MM.1S (cell line): ENCODE measurements at regions not wholly inside any gene's neighbourhood (a gene's known extent, or its start where the extent isn't known, plus 50 kb on each side); places are given as distances from the start of the nearest gene placed in this dataset.

Source experiments
- EZH2phosphoT487 ChIP-seq: fragments of 300-600 bp; sonication (generic); IDR thresholded peaks from 2 replicates; pipeline ENCODE4 v1.6.1; 2018; ENCODE audit warnings: antibody characterized with exemption, low read length
- TF ChIP-seq, protein P1 (sequence below): fragments of 300-600 bp; sonication (generic); IDR thresholded peaks from 2 replicates; pipeline ENCODE4 v1.5.1; 2016; ENCODE audit warnings: antibody characterized with exemption, low read length, mixed read lengths

GRCh38 chr5:98076501-98076900 is 697.0 kb upstream of the RGMB start:
- TF ChIP-seq, protein P1, sequence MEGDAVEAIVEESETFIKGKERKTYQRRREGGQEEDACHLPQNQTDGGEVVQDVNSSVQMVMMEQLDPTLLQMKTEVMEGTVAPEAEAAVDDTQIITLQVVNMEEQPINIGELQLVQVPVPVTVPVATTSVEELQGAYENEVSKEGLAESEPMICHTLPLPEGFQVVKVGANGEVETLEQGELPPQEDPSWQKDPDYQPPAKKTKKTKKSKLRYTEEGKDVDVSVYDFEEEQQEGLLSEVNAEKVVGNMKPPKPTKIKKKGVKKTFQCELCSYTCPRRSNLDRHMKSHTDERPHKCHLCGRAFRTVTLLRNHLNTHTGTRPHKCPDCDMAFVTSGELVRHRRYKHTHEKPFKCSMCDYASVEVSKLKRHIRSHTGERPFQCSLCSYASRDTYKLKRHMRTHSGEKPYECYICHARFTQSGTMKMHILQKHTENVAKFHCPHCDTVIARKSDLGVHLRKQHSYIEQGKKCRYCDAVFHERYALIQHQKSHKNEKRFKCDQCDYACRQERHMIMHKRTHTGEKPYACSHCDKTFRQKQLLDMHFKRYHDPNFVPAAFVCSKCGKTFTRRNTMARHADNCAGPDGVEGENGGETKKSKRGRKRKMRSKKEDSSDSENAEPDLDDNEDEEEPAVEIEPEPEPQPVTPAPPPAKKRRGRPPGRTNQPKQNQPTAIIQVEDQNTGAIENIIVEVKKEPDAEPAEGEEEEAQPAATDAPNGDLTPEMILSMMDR = no peak
- no peak for TF ChIP-seq EZH2phosphoT487
